Loucy (cell line): ENCODE measurements at regions not wholly inside any gene's neighbourhood (a gene's known extent, or its start where the extent isn't known, plus 50 kb on each side); places are given as distances from the start of the nearest gene placed in this dataset.

ENCODE experiments used
- CTCF ChIP-seq: fragments of 200-600 bp; sonication (generic); conservative IDR thresholded peaks from 2 replicates; pipeline ENCODE4 v1.5.1; 2014; ENCODE audit warnings: mild to moderate bottlenecking, antibody characterized with exemption, low read length
- EZH2phosphoT487 ChIP-seq: fragments of 200-600 bp; IDR thresholded peaks from 2 replicates; pipeline ENCODE4 v1.6.1; 2018; ENCODE audit warnings: antibody characterized with exemption, mild to moderate bottlenecking, moderate library complexity, borderline replicate concordance

DNA sequence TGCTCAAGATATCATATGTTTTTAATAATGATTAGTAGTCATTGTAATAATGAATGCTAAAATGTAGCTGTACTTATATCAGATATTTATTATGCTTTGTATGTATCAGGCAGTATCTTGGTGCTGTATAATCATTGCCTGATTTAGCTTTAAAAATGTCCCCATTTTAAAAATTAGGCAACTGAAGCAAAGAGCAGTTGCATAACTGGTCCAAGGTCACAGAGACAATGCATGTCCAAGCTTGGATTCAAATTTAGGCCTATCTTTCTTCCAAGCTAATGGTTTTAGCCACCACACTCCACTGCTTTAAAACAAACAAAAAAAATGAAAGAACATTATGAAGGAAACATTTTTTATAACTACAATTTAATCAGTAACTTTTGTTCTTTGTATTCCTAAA lies 725.8 kb upstream of the RAG2 start:
- TF ChIP-seq CTCF, result no peak
- no peak for TF ChIP-seq EZH2phosphoT487
